ENCODE measurements at regions not wholly inside any gene's neighbourhood (a gene's known extent, or its start where the extent isn't known, plus 50 kb on each side); places are given as distances from the start of the nearest gene placed in this dataset.

- H3K27me3 Mint-ChIP-seq: peaks cover 25% of the 10 kb centered on the region
- H3K4me1 Mint-ChIP-seq: no peaks in the 10 kb centered on the region
- no peaks in the 10 kb centered on the region for H3K36me3 Mint-ChIP-seq (ENCODE audit: low read depth)
- no peaks in the 10 kb centered on the region for H3K9me3 Mint-ChIP-seq
- no peak overlapping the region for H3K4me3 Mint-ChIP-seq
- no peak for ATAC-seq (replicated peaks)
- no peak overlapping the region for H3K27ac Mint-ChIP-seq
Observed at GRCh38 chr1:175851749-175852148, 108.4 kb upstream of the TNR start.

GRCh38 chr1:175848329-175848728 lies 104.9 kb upstream of the TNR start:
- peaks cover 4% of the 10 kb centered on the region for H3K9me3 Mint-ChIP-seq
- H3K27me3 Mint-ChIP-seq: peaks cover 21% of the 10 kb centered on the region
- no peaks in the 10 kb centered on the region for H3K4me1 Mint-ChIP-seq
- ATAC-seq (replicated peaks): no peak
- H3K36me3 Mint-ChIP-seq (ENCODE audit: low read depth): no peaks in the 10 kb centered on the region
- H3K4me3 Mint-ChIP-seq: no peak overlapping the region
- no peak overlapping the region for H3K27ac Mint-ChIP-seq

- Mint-ChIP-seq H3K9me3 (peaks cover 4% of the 10 kb centered on the region), H3K4me1 (no peaks in the 10 kb centered on the region), H3K4me3 (no peak overlapping the region), H3K36me3 (ENCODE audit: low read depth) (no peaks in the 10 kb centered on the region), H3K27ac (no peak overlapping the region), H3K27me3 (peaks cover 17% of the 10 kb centered on the region)
- ATAC-seq (replicated peaks): no peak
Observed at GRCh38 chr1:175845985-175846384, 102.6 kb upstream of the TNR start.

- ATAC-seq (replicated peaks): no peak
- no peak overlapping the region for H3K4me3 Mint-ChIP-seq
- no peaks in the 10 kb centered on the region for H3K36me3 Mint-ChIP-seq (ENCODE audit: low read depth)
- H3K9me3 Mint-ChIP-seq: peaks cover 4% of the 10 kb centered on the region
- H3K4me1 Mint-ChIP-seq: no peaks in the 10 kb centered on the region
- no peak overlapping the region for H3K27ac Mint-ChIP-seq
- peaks cover 17% of the 10 kb centered on the region for H3K27me3 Mint-ChIP-seq
Observed at GRCh38 chr1:175845338-175845737, 101.9 kb upstream of the TNR start.

GRCh38 chr1:175844877-175845276 lies 101.5 kb upstream of the TNR start:
- peaks cover 20% of the 10 kb centered on the region for H3K27me3 Mint-ChIP-seq
- no peak overlapping the region for H3K27ac Mint-ChIP-seq
- ATAC-seq (replicated peaks): no peak
- H3K4me3 Mint-ChIP-seq: no peak overlapping the region
- H3K36me3 Mint-ChIP-seq (ENCODE audit: low read depth): no peaks in the 10 kb centered on the region
- peaks cover 4% of the 10 kb centered on the region for H3K9me3 Mint-ChIP-seq
- no peaks in the 10 kb centered on the region for H3K4me1 Mint-ChIP-seq

GRCh38 chr1:175842550-175842949 lies 99.2 kb upstream of the TNR start:
- Mint-ChIP-seq H3K4me1 (no peaks in the 10 kb centered on the region), H3K9me3 (peaks cover 4% of the 10 kb centered on the region), H3K4me3 (no peak overlapping the region), H3K27ac (no peak overlapping the region), H3K36me3 (ENCODE audit: low read depth) (no peaks in the 10 kb centered on the region), H3K27me3 (peaks cover 21% of the 10 kb centered on the region)
- no peak for ATAC-seq (replicated peaks)

GRCh38 chr1:175841738-175842187 lies 98.4 kb upstream of the TNR start:
- no peaks in the 10 kb centered on the region for H3K36me3 Mint-ChIP-seq (ENCODE audit: low read depth)
- no peak overlapping the region for H3K27ac Mint-ChIP-seq
- no peak overlapping the region for H3K4me3 Mint-ChIP-seq
- H3K9me3 Mint-ChIP-seq: peaks cover 4% of the 10 kb centered on the region
- peaks cover 20% of the 10 kb centered on the region for H3K27me3 Mint-ChIP-seq
- ATAC-seq (replicated peaks): no peak
- H3K4me1 Mint-ChIP-seq: no peaks in the 10 kb centered on the region

GRCh38 chr1:175840787-175841186 lies 97.4 kb upstream of the TNR start:
- Mint-ChIP-seq H3K36me3 (ENCODE audit: low read depth) (no peaks in the 10 kb centered on the region), H3K9me3 (peaks cover 4% of the 10 kb centered on the region)

GRCh38 chr1:175839779-175840669 lies 96.6 kb upstream of the TNR start:
- H3K27me3 Mint-ChIP-seq: peaks cover 17% of the 10 kb centered on the region
- H3K9me3 Mint-ChIP-seq: peaks cover 4% of the 10 kb centered on the region
- no peaks in the 10 kb centered on the region for H3K36me3 Mint-ChIP-seq (ENCODE audit: low read depth)
- H3K4me1 Mint-ChIP-seq: no peaks in the 10 kb centered on the region
- no peak for ATAC-seq (replicated peaks)
- H3K27ac Mint-ChIP-seq: no peak overlapping the region
- no peak overlapping the region for H3K4me3 Mint-ChIP-seq

More at GRCh38 chr1:175840787-175841186, 97.4 kb upstream of the TNR start:
- ATAC-seq (replicated peaks): no peak
- Mint-ChIP-seq H3K27ac (no peak overlapping the region), H3K27me3 (peaks cover 17% of the 10 kb centered on the region), H3K4me3 (no peak overlapping the region), H3K4me1 (no peaks in the 10 kb centered on the region)

- Mint-ChIP-seq H3K27ac (no peak overlapping the region), H3K27me3 (peaks cover 13% of the 10 kb centered on the region), H3K4me1 (no peaks in the 10 kb centered on the region), H3K4me3 (no peak overlapping the region), H3K9me3 (peaks cover 1% of the 10 kb centered on the region), H3K36me3 (ENCODE audit: low read depth) (no peaks in the 10 kb centered on the region)
- ATAC-seq (replicated peaks): no peak
Observed at GRCh38 chr1:175834597-175834996, 91.2 kb upstream of the TNR start.

GRCh38 chr1:175833951-175834350 lies 90.6 kb upstream of the TNR start:
- no peak overlapping the region for H3K4me3 Mint-ChIP-seq
- ATAC-seq (replicated peaks): no peak
- no peak overlapping the region for H3K27ac Mint-ChIP-seq
- H3K4me1 Mint-ChIP-seq: no peaks in the 10 kb centered on the region
- peaks cover 12% of the 10 kb centered on the region for H3K27me3 Mint-ChIP-seq
- no peaks in the 10 kb centered on the region for H3K36me3 Mint-ChIP-seq (ENCODE audit: low read depth)
- peaks cover 7% of the 10 kb centered on the region for H3K9me3 Mint-ChIP-seq

GRCh38 chr1:175833502-175833901 lies 90.1 kb upstream of the TNR start:
- Mint-ChIP-seq H3K27me3 (peaks cover 12% of the 10 kb centered on the region), H3K4me1 (no peaks in the 10 kb centered on the region), H3K4me3 (no peak overlapping the region), H3K9me3 (peaks cover 8% of the 10 kb centered on the region), H3K36me3 (ENCODE audit: low read depth) (no peaks in the 10 kb centered on the region), H3K27ac (no peak overlapping the region)
- no peak for ATAC-seq (replicated peaks)

GRCh38 chr1:175830500-175830899 lies 87.1 kb upstream of the TNR start:
- Mint-ChIP-seq H3K27ac (no peak overlapping the region), H3K36me3 (ENCODE audit: low read depth) (no peaks in the 10 kb centered on the region), H3K9me3 (peaks cover 8% of the 10 kb centered on the region), H3K4me3 (no peak overlapping the region), H3K27me3 (peaks cover 9% of the 10 kb centered on the region), H3K4me1 (no peaks in the 10 kb centered on the region)
- no peak for ATAC-seq (replicated peaks)

- H3K4me1 Mint-ChIP-seq: no peaks in the 10 kb centered on the region
- H3K36me3 Mint-ChIP-seq (ENCODE audit: low read depth): no peaks in the 10 kb centered on the region
- no peak overlapping the region for H3K27ac Mint-ChIP-seq
- H3K9me3 Mint-ChIP-seq: peaks cover 8% of the 10 kb centered on the region
- no peak for ATAC-seq (replicated peaks)
- no peak overlapping the region for H3K4me3 Mint-ChIP-seq
- H3K27me3 Mint-ChIP-seq: peaks cover 9% of the 10 kb centered on the region
Observed at GRCh38 chr1:175829845-175830244, 86.5 kb upstream of the TNR start.

GRCh38 chr1:175826705-175827104 lies 83.3 kb upstream of the TNR start:
- Mint-ChIP-seq H3K36me3 (ENCODE audit: low read depth) (no peaks in the 10 kb centered on the region), H3K9me3 (peaks cover 8% of the 10 kb centered on the region)

More at GRCh38 chr1:175826705-175827104, 83.3 kb upstream of the TNR start:
- Mint-ChIP-seq H3K4me1 (no peaks in the 10 kb centered on the region), H3K4me3 (no peak overlapping the region), H3K27ac (no peak overlapping the region), H3K27me3 (peaks cover 25% of the 10 kb centered on the region)
- no peak for ATAC-seq (replicated peaks)

Measured in activated T-helper 17 cell treated with anti-CD3 and anti-CD28 coated beads, Interleukin-2, amount 50 U/mL, for 72 hours (primary cell).